Upper lobe of right lung (tissue), 1 donor: ENCODE measurements at regions not wholly inside any gene's neighbourhood (a gene's known extent, or its start where the extent isn't known, plus 50 kb on each side); places are given as distances from the start of the nearest gene placed in this dataset.
"Not testable (repeated sequence)": the region's sequence is repeated elsewhere in the genome, so short reads cannot be mapped to it uniquely, and the experiment has no call there.

ENCODE experiments used
- ATAC-seq: fragments of 200-7000 bp; cut with Tn5 transposase; one replicate; pipeline ENCODE4 v1.9.1; 2020; ENCODE audit warnings: mild to moderate bottlenecking, moderate library complexity
- DNase-seq: peaks from one replicate; pipeline ENCODE4 v3.0.0-alpha.2; 2020
- H3K27ac ChIP-seq: fragments of 200-600 bp; one replicate; pipeline ENCODE4 v1.8.0; 2022
- H3K27me3 ChIP-seq: fragments of 200-600 bp; one replicate; pipeline ENCODE4 v1.8.0; 2022; ENCODE audit warnings: mild to moderate bottlenecking
- H3K36me3 ChIP-seq: fragments of 200-600 bp; one replicate; pipeline ENCODE4 v1.8.0; 2022
- H3K4me1 ChIP-seq: fragments of 200-600 bp; one replicate; pipeline ENCODE4 v1.8.0; 2022
- H3K4me3 ChIP-seq: fragments of 200-600 bp; one replicate; pipeline ENCODE4 v1.8.0; 2022; ENCODE audit warnings: mild to moderate bottlenecking
- H3K9me3 ChIP-seq: fragments of 200-600 bp; one replicate; pipeline ENCODE4 v1.8.0; 2022
- intact Hi-C: fragments of 100-400 bp; cut with DNase I; formaldehyde crosslinking; loops from one replicate; pipeline ENCODE4 v1.11.0; 2022
- donor health status: DM: no; HTN: yes; CAD: no; lungs with severe emphysema.

- H3K4me3 ChIP-seq, H3K27ac ChIP-seq, H3K9me3 ChIP-seq, H3K4me1 ChIP-seq, H3K27me3 ChIP-seq, ATAC-seq, intact Hi-C loops, H3K36me3 ChIP-seq: not testable (repeated sequence)
- peak; percentile 40 for DNase-seq
These were observed 1834.2 kb downstream of the FOXD4L5 start for GRCh38 chr9:63450836-63451235.

- H3K4me1 ChIP-seq, H3K27me3 ChIP-seq, H3K27ac ChIP-seq, H3K36me3 ChIP-seq, DNase-seq, H3K4me3 ChIP-seq, H3K9me3 ChIP-seq, intact Hi-C loops, ATAC-seq: not testable (repeated sequence)
These were observed 1859.9 kb downstream of the FOXD4L5 start for GRCh38 chr9:63425123-63425522.

GRCh38 chr9:63390897-63391296, 1894.1 kb downstream of the FOXD4L5 start:
- H3K27ac ChIP-seq, H3K9me3 ChIP-seq, H3K27me3 ChIP-seq, H3K4me3 ChIP-seq, H3K36me3 ChIP-seq, ATAC-seq, DNase-seq, H3K4me1 ChIP-seq, intact Hi-C loops: not testable (repeated sequence)

- intact Hi-C loops, H3K4me1 ChIP-seq, H3K27ac ChIP-seq, H3K27me3 ChIP-seq, DNase-seq, ATAC-seq, H3K4me3 ChIP-seq, H3K36me3 ChIP-seq, H3K9me3 ChIP-seq: not testable (repeated sequence)
These were observed 1899.5 kb downstream of the FOXD4L5 start for GRCh38 chr9:63385479-63385878.

- H3K27ac ChIP-seq, H3K9me3 ChIP-seq, intact Hi-C loops, H3K4me3 ChIP-seq, H3K36me3 ChIP-seq, H3K4me1 ChIP-seq, H3K27me3 ChIP-seq, ATAC-seq: not testable (repeated sequence)
- peak; percentile 57 for DNase-seq
These were observed 1905.1 kb downstream of the FOXD4L5 start for GRCh38 chr9:63379864-63380263.

- H3K4me3 ChIP-seq, H3K36me3 ChIP-seq, DNase-seq, ATAC-seq, H3K4me1 ChIP-seq, intact Hi-C loops, H3K27ac ChIP-seq, H3K27me3 ChIP-seq, H3K9me3 ChIP-seq: not testable (repeated sequence)
These were observed 1930.8 kb downstream of the FOXD4L5 start for GRCh38 chr9:63354219-63354618.

- H3K4me1 ChIP-seq, DNase-seq, ATAC-seq, H3K27ac ChIP-seq, H3K4me3 ChIP-seq, H3K9me3 ChIP-seq, H3K36me3 ChIP-seq, intact Hi-C loops, H3K27me3 ChIP-seq: not testable (repeated sequence)
These were observed 1937.7 kb downstream of the FOXD4L5 start for GRCh38 chr9:63347347-63347746.

GRCh38 chr9:63346310-63347048, 1938.5 kb downstream of the FOXD4L5 start:
- DNase-seq, H3K36me3 ChIP-seq, H3K9me3 ChIP-seq, H3K27me3 ChIP-seq, intact Hi-C loops, H3K4me1 ChIP-seq, H3K4me3 ChIP-seq, ATAC-seq: not testable (repeated sequence)
- H3K27ac ChIP-seq = peak overlapping the region; percentile 63

GRCh38 chr9:63344408-63344807, 1940.6 kb downstream of the FOXD4L5 start:
- DNase-seq, H3K27ac ChIP-seq, H3K4me1 ChIP-seq, intact Hi-C loops, H3K4me3 ChIP-seq, ATAC-seq, H3K36me3 ChIP-seq, H3K27me3 ChIP-seq, H3K9me3 ChIP-seq: not testable (repeated sequence)

- H3K27me3 ChIP-seq, H3K4me1 ChIP-seq, DNase-seq, H3K36me3 ChIP-seq, intact Hi-C loops, ATAC-seq, H3K4me3 ChIP-seq, H3K9me3 ChIP-seq, H3K27ac ChIP-seq: not testable (repeated sequence)
These were observed 1942.5 kb downstream of the FOXD4L5 start for GRCh38 chr9:63342528-63342927.

- DNase-seq, H3K27me3 ChIP-seq: not testable (repeated sequence)
These were observed 1947.0 kb downstream of the FOXD4L5 start for GRCh38 chr9:63337899-63338604.

GRCh38 chr9:63335286-63335685, 1949.7 kb downstream of the FOXD4L5 start:
- intact Hi-C loops, H3K4me3 ChIP-seq, ATAC-seq, H3K9me3 ChIP-seq, H3K27me3 ChIP-seq, H3K27ac ChIP-seq, DNase-seq, H3K4me1 ChIP-seq, H3K36me3 ChIP-seq: not testable (repeated sequence)

More at GRCh38 chr9:63337899-63338604, 1947.0 kb downstream of the FOXD4L5 start:
- H3K36me3 ChIP-seq, intact Hi-C loops, H3K9me3 ChIP-seq, H3K4me3 ChIP-seq, ATAC-seq, H3K4me1 ChIP-seq: not testable (repeated sequence)
- H3K27ac ChIP-seq = peak overlapping the region; percentile 76

- H3K27ac ChIP-seq, H3K9me3 ChIP-seq, H3K27me3 ChIP-seq, DNase-seq, ATAC-seq, intact Hi-C loops, H3K36me3 ChIP-seq, H3K4me1 ChIP-seq, H3K4me3 ChIP-seq: not testable (repeated sequence)
These were observed 1950.8 kb downstream of the FOXD4L5 start for GRCh38 chr9:63334187-63334586.

- H3K36me3 ChIP-seq, H3K4me3 ChIP-seq, ATAC-seq, intact Hi-C loops, H3K27ac ChIP-seq, H3K9me3 ChIP-seq, DNase-seq, H3K4me1 ChIP-seq, H3K27me3 ChIP-seq: not testable (repeated sequence)
These were observed 1951.9 kb downstream of the FOXD4L5 start for GRCh38 chr9:63333083-63333482.
